Hepatocyte (in vitro differentiated cells): ENCODE measurements at regions not wholly inside any gene's neighbourhood (a gene's known extent, or its start where the extent isn't known, plus 50 kb on each side); places are given as distances from the start of the nearest gene placed in this dataset.

Experiments used
- CTCF ChIP-seq: fragments of 200-600 bp; sonication (generic); IDR thresholded peaks from 2 replicates; pipeline ENCODE4 v1.5.1; 2016; ENCODE audit warnings: antibody characterized with exemption, mild to moderate bottlenecking; ENCODE audit not compliant: poor library complexity
- EZH2phosphoT487 ChIP-seq: fragments of 200-600 bp; sonication (generic); IDR thresholded peaks from one replicate; pipeline ENCODE4 v1.6.1; 2018; ENCODE audit warnings: antibody characterized with exemption, mild to moderate bottlenecking, low read depth, moderate library complexity; ENCODE audit not compliant: unreplicated experiment, severe bottlenecking

GRCh38 chr1:80646053-80646452, 1154.7 kb upstream of the ADGRL2 start:
- TF ChIP-seq EZH2phosphoT487 (no peak), CTCF (no peak)
